HL-60 (cell line): ENCODE measurements at regions not wholly inside any gene's neighbourhood (a gene's known extent, or its start where the extent isn't known, plus 50 kb on each side); places are given as distances from the start of the nearest gene placed in this dataset.

Experiments used
- DNase-seq, 2 experiments: peaks; one replicate each; pipeline ENCODE4 v3.0.0-alpha.2; 2010 to 2020; ENCODE audit warnings: low read depth in 1 of 2, low spot score in 1 of 2
- H3K27ac ChIP-seq: fragments of 250-450 bp; sonication (Bioruptor Pico); replicated peaks from 2 replicates; pipeline ENCODE4 v1.5.1; 2020; ENCODE audit warnings: mild to moderate bottlenecking, moderate library complexity
- H3K27me3 ChIP-seq: fragments of 250-450 bp; sonication (Bioruptor Pico); 2 replicates; pipeline ENCODE4 v1.5.1; 2021; ENCODE audit warnings: mild to moderate bottlenecking, moderate library complexity; ENCODE audit not compliant: insufficient read depth, poor library complexity, severe bottlenecking
- H3K4me3 ChIP-seq: replicated peaks from 2 replicates; pipeline ENCODE4 v1.5.1; 2011; ENCODE audit warnings: mild to moderate bottlenecking, control low read depth, low read length; ENCODE audit not compliant: insufficient read depth
- CTCF ChIP-seq: IDR thresholded peaks from one replicate; pipeline ENCODE4 v1.5.1; 2011; ENCODE audit warnings: low read length, control low read depth, inconsistent platforms; ENCODE audit not compliant: insufficient read depth
- GABPA ChIP-seq: IDR thresholded peaks from 2 replicates; pipeline ENCODE4 v1.6.1; 2012; ENCODE audit warnings: low read depth
- POLR2AphosphoS5 ChIP-seq: IDR thresholded peaks from 2 replicates; pipeline ENCODE4 v1.6.1; 2012; ENCODE audit warnings: low read depth
- REST ChIP-seq: IDR thresholded peaks from 2 replicates; pipeline ENCODE4 v1.6.1; 2012; ENCODE audit warnings: low read depth; ENCODE audit not compliant: insufficient replicate concordance
- SPI1 ChIP-seq: IDR thresholded peaks from 2 replicates; pipeline ENCODE4 v1.6.1; 2012; ENCODE audit warnings: low read depth, mild to moderate bottlenecking, borderline replicate concordance

- Histone ChIP-seq H3K27ac (no peak overlapping the region), H3K4me3 (no peak overlapping the region), H3K27me3 (no peaks in the 10 kb centered on the region)
- DNase-seq: peak; percentile 51 to 80
- TF ChIP-seq POLR2AphosphoS5 (0 out of 2 replicates have a peak, but pooled peaks have one; percentile 35), REST (no peak), CTCF (no peak), SPI1 (no peak), GABPA (peak; percentile 58)
Observed at GRCh38 chr6:44627091-44627882, 239.8 kb downstream of the CDC5L start.

GRCh38 chr6:44627883-44628271 is 240.4 kb downstream of the CDC5L start:
- Histone ChIP-seq H3K27ac (no peak overlapping the region), H3K27me3 (no peaks in the 10 kb centered on the region), H3K4me3 (no peak overlapping the region)
- DNase-seq: no peak
- TF ChIP-seq SPI1 (no peak), GABPA (no peak), REST (no peak)

GRCh38 chr6:44628347-44628746 is 240.8 kb downstream of the CDC5L start:
- no peak overlapping the region for H3K27ac ChIP-seq
- no peaks in the 10 kb centered on the region for H3K27me3 ChIP-seq
- no peak for DNase-seq
- H3K4me3 ChIP-seq: no peak overlapping the region
- TF ChIP-seq POLR2AphosphoS5 (no peak), SPI1 (no peak)

GRCh38 chr6:44629636-44630035 is 242.1 kb downstream of the CDC5L start:
- Histone ChIP-seq H3K27ac (no peak overlapping the region), H3K27me3 (no peaks in the 10 kb centered on the region), H3K4me3 (no peak overlapping the region)
- no peak for DNase-seq
- TF ChIP-seq POLR2AphosphoS5 (no peak), GABPA (no peak), CTCF (no peak), REST (no peak), SPI1 (no peak)
